AG04450 (cell line): ENCODE measurements at regions not wholly inside any gene's neighbourhood (a gene's known extent, or its start where the extent isn't known, plus 50 kb on each side); places are given as distances from the start of the nearest gene placed in this dataset.
"Not testable (repeated sequence)": the region's sequence is repeated elsewhere in the genome, so short reads cannot be mapped to it uniquely, and the experiment has no call there.

Experiments
- CTCF ChIA-PET: fragments of 300-600, 350-600 bp; formaldehyde crosslinking; extraction: SDS; loops from one replicate; lab custom pipeline; 2022; ENCODE audit warnings: antibody characterized with exemption, inconsistent platforms; lab: Charles Lee
- POLR2A ChIA-PET: fragments of 350-600 bp; formaldehyde crosslinking; extraction: SDS; loops from one replicate; lab custom pipeline; 2021; ENCODE audit warnings: antibody characterized with exemption, inconsistent platforms; lab: Yijun Ruan, JAX
- DNase-seq: peaks from one replicate; pipeline ENCODE4 v3.0.0-alpha.2; 2011; ENCODE audit warnings: low read depth, low spot score
- H3K27ac ChIP-seq: one replicate; pipeline ENCODE4 v1.5.1; 2012; ENCODE audit warnings: low read depth, low read length, control low read depth
- H3K27me3 ChIP-seq: one replicate; pipeline ENCODE4 v1.6.0; 2012; ENCODE audit warnings: low read length; ENCODE audit not compliant: control insufficient read depth, insufficient read depth
- H3K4me3 ChIP-seq: 2 replicates; pipeline ENCODE4 v1.5.1; 2011; ENCODE audit warnings: mild to moderate bottlenecking, low read depth, low read length, control low read depth
- H3K9me3 ChIP-seq: 2 replicates; pipeline ENCODE4 v1.5.1; 2012; ENCODE audit warnings: low read length; ENCODE audit not compliant: control insufficient read depth, insufficient read depth
- TF ChIP-seq, protein P1 (sequence below): IDR thresholded peaks from 2 replicates; pipeline ENCODE4 v1.5.1; 2011; ENCODE audit warnings: low read depth, low read length, control low read depth, inconsistent platforms

DNA sequence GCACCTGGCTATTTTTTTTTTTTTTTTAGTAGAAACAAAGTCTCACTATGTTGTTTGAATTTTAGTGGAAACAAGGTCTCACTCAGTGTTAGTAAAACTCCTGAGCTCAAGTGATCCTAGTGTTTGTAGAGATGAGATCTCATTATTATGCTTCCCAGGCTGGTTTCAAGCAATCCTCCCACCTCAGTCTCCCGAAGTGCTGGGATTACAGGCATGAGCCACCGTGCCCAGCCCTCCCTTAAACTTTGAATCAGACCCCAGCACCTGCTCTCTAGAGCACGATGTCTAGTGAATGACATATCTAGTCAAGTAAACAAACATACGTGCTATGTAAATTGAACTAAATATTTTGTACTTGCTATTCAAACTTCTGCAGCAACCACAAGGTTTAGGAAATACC is 105.6 kb upstream of the MYO3A start:
- TF ChIP-seq, protein P1, sequence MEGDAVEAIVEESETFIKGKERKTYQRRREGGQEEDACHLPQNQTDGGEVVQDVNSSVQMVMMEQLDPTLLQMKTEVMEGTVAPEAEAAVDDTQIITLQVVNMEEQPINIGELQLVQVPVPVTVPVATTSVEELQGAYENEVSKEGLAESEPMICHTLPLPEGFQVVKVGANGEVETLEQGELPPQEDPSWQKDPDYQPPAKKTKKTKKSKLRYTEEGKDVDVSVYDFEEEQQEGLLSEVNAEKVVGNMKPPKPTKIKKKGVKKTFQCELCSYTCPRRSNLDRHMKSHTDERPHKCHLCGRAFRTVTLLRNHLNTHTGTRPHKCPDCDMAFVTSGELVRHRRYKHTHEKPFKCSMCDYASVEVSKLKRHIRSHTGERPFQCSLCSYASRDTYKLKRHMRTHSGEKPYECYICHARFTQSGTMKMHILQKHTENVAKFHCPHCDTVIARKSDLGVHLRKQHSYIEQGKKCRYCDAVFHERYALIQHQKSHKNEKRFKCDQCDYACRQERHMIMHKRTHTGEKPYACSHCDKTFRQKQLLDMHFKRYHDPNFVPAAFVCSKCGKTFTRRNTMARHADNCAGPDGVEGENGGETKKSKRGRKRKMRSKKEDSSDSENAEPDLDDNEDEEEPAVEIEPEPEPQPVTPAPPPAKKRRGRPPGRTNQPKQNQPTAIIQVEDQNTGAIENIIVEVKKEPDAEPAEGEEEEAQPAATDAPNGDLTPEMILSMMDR, result no peak
- no peak for DNase-seq
- CTCF ChIA-PET, result interaction anchor here (0.6 kb wide), 1 partner anchor 102 kb away, joined by 3 read pairs; no protein-coding TSS in a partner anchor
- no peaks in the 10 kb centered on the region for H3K27me3 ChIP-seq
- no peak overlapping the region for H3K27ac ChIP-seq
- no peak overlapping the region for H3K4me3 ChIP-seq
- peaks cover 7% of the 10 kb centered on the region for H3K9me3 ChIP-seq
- POLR2A ChIA-PET, result interaction anchor here (0.6 kb wide), 1 partner anchor 110 kb away, joined by 5 read pairs; no protein-coding TSS in a partner anchor

DNA sequence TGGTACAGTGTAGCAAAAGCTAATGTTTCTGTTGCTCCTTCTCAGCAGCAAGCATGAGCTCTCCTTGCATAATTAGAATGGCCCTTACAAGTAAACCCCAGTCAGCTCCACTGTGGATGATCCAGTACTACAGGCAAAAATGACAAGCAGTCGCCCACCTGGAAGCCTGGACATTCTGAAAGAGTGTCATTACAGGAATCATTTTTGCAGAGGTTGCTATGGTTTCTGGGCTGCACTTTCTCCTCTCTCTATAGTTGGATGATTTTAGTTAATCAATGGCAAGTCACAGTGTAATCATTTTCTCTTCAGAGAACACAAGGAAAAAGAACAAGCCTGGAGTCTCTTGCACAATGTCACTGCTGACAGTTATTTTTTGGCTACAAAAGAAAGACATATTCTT is 102.9 kb upstream of the MYO3A start:
- TF ChIP-seq, protein P1, result no peak
- Histone ChIP-seq H3K27me3 (no peaks in the 10 kb centered on the region), H3K9me3 (peaks cover 3% of the 10 kb centered on the region), H3K4me3 (no peak overlapping the region), H3K27ac (no peak overlapping the region)
- ChIA-PET CTCF (no interaction called here), POLR2A (no interaction called here)
- DNase-seq, result no peak

DNA sequence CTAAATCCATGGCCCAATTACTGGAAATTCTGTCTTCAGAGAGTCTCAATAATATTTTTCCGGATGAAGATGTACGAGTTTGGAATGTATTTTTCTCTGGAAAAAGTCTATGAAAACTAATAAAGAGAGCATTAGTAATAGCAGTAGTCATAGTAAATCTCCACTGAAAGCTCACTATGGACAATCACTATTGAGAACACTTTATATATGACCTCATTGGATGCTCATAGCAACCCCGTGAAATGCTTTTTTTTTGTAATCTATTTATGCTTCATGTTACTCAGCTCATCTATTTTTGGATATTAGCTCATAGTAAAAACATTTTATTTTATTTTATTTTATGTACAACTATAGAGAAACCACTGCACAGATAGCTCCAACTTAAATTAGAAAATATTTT is 94.3 kb upstream of the MYO3A start:
- ChIA-PET CTCF (interaction anchor here (0.7 kb wide), 1 partner anchor 11 kb away, joined by 3 read pairs; no protein-coding TSS in a partner anchor), POLR2A (no interaction called here)
- TF ChIP-seq, protein P1, result no peak
- DNase-seq, result no peak
- Histone ChIP-seq H3K9me3 (peaks cover 7% of the 10 kb centered on the region), H3K4me3 (no peak overlapping the region), H3K27me3 (no peaks in the 10 kb centered on the region), H3K27ac (no peak overlapping the region)

DNA sequence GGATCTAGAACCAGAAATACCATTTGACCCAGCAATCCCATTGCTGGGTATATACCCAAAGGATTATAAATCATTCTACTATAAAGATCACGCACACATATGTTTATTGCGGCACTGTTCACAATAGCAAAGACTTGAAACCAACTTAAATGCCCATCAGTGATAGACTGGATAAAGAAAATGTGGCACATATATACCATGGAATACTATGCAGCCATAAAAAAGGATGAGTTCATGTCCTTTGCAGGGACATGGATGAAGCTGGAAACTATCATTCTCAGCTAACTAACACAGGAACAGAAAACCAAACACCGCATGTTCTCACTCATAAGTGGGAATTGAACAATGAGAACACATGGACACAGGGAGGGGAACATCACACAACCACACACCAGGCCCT is 93.2 kb upstream of the MYO3A start:
- DNase-seq, H3K27me3 ChIP-seq, H3K27ac ChIP-seq, CTCF ChIA-PET, H3K9me3 ChIP-seq, POLR2A ChIA-PET, H3K4me3 ChIP-seq: not testable (repeated sequence)

DNA sequence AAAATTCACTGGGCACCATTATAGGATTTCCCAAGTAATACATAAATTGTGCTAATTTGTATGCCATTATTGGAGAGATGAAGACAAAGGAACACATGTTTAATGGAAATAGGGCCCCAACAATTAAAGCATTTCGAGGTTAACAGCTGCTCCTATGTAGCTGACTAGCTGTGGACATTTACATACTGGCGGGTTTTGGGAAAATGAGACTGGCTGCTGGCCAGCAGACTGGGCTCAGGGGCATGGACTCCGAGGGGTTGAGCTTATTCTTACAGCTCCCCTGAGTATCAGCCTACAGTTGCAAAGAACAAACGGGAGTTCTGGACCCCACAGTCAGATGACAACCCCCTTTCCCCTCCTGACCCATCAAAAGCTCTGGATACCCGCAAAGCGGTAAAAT is 91.9 kb upstream of the MYO3A start:
- TF ChIP-seq, protein P1, result no peak
- H3K9me3 ChIP-seq, result peaks cover 7% of the 10 kb centered on the region
- CTCF ChIA-PET, result no interaction called here
- no peak overlapping the region for H3K27ac ChIP-seq
- POLR2A ChIA-PET, result no interaction called here
- no peaks in the 10 kb centered on the region for H3K27me3 ChIP-seq
- no peak for DNase-seq
- H3K4me3 ChIP-seq, result no peak overlapping the region
